NCI-H1092 treated with DMSO at 0.1 percent for 48 hours (cell line): ENCODE measurements at regions not wholly inside any gene's neighbourhood (a gene's known extent, or its start where the extent isn't known, plus 50 kb on each side); places are given as distances from the start of the nearest gene placed in this dataset.
"Not testable (repeated sequence)": the region's sequence is repeated elsewhere in the genome, so short reads cannot be mapped to it uniquely, and the experiment has no call there.

ENCODE experiments used
- DNase-seq: peaks from one replicate; lab custom pipeline; 2025; lab: John Stamatoyannopoulos, UW

DNA sequence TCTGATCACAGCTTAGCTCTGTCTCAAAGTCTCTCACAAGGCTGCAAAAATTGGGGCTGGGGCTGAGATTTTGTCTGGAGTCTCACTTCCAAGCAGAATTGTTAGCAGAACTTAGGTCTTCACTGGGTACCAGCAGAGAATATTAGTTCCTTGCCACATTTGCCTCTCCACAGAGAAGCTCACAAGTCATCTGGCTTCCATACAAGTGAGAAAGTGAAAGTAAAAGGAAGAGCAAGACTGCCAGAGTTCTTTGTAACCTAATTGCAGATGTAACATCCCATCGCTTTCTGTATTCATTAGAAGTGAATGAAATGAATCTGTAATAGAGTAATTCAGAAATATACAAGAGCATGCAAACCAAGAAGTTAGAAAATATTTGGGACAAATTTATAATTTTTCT, 624.1 kb upstream of the GNPDA2 start:
- no peak for DNase-seq

DNA sequence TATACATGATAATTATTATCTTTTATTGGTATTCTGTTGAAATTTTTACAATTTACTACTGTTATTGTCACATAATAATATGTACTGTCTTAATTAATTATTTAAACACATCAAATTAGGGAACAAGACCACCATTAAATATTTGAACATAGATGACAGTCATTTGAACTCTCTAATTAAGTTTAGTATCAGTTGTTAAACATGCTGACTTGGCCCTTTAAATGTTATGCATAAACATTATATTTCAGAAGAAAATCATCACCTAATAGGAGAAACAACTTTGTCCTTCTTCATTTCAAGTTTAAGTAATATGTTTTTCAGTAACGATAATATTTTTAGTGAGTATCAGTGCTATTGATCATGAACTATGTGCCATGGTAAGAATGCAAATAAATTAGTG, 623.5 kb upstream of the GNPDA2 start:
- DNase-seq: no peak

DNA sequence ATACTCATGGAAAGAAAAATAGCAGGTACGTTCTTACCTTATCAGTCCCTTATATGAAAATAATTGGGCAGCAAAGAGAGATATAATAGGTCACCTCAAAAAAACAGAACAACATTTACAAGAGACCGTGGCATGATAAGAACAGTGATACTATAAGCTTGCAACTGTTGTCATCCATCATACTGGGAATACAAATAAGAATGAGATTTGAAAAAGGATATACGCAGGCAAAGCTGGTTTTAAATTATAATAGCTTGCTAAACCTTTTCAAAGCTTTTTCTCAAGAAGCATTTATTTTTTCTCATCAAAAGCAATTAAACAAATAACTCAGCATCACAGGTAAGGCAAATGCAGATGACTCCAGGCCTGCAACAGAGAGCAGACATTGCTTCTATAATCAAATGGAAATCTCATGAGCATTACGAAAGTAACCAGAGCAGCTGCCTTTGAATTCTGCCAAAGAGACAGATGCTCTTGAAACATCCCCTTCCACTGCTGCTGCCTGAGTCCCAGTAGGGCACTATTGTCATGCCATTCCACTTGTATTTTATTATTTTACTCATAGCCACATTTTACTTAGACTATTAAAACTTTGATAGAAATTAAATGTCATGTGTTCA, 620.6 kb upstream of the GNPDA2 start:
- DNase-seq: no peak

DNA sequence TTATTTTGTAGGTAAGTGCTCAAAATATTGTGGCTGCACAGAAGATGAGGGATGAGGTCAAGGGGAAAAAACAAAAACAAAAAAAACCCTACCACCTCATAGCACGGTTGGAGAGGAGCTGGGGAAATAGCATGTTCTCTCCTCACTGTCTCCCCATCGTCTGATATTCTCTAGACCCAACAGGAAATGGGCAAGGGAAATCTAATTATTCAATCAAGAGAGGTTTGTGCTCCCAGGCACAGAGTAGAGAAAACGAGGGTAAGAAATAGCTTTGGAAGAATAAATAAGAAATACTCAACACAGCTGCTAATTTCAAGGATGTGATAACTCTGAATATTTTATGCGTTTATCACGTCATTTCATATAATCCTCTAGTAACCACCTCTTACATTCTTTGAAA, 619.2 kb upstream of the GNPDA2 start:
- DNase-seq: no peak

DNA sequence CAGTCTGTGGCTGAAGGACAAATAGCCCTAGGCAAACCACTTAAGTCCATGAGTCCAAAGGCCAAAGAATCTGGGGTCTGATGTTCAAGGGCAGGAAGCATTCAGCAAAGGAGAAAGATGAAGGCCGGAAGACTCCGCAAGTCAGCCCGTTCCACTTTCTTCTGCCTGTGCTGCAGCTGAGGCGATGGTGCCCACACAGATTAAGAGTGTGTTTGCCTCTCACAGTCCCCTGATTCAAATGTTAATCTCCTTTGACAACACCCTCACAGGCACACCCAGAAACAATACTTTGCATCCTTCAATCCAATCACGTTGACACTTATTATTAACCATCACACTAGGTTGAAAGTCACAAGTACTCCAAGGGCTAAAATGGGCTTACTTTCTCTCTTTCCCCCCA, 605.4 kb upstream of the GNPDA2 start:
- no peak for DNase-seq

DNA sequence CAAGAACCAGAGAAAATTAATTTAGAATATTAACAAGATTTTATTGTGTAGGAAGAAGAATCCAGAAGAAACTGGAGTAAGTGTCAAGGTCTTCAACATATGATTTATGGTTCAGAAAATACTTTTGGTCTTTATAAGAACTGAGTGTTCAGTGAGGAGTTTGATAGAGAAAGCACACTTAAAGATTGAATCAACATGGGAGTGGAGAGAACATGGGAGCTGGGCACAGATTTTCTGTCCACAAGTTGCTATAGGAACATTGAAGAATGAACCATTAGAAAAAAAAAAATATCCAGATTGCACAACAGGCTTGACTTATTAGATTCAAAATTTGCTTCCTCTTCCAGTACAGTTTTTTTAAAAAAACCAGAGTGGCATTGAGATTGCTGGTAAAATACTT, 601.2 kb upstream of the GNPDA2 start:
- DNase-seq: no peak

DNA sequence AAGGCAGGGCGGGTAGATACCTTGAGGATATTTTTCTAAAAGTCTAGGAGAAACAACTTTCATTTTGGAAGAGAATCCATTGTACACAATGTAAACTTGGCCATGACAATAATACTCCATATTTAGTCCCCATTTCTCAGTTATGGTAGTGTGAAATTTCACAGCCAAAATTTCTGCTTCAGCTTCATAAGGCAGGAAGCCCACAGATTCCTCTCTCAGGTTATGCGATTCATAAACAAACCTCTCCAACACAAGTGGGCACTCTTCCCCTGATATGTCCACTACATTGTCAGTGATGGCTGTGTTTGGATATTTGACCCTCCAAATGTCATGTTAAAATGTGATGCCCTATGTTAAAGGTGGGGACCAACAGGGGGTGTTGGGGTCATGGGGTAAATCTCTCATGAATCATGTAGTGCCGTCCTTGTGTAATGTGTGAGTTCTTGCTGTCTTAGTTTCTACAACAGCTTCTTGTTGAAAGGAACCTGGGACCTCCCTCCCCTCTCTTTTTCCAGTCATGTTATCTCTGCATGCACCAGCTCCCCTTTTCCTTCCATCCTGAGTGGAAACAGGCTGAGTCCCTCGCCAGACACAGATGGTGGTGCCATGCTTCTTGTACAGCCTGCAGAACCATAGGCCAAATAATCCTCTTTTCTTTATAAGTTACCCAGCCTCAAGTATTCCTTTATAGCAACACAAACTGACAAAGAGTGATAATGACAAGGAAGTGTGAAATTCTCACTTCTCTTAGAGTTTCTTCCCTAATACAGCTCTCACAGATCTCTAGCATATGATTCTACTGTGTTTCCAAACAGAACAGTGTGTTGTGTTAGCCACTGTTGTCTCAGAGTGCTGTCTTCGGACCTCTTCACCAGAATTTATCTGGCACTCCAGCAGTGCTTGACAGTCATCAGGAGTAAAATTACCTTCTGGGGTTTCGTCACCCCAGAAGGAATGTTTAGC, 598.4 kb upstream of the GNPDA2 start:
- DNase-seq: no peak

DNA sequence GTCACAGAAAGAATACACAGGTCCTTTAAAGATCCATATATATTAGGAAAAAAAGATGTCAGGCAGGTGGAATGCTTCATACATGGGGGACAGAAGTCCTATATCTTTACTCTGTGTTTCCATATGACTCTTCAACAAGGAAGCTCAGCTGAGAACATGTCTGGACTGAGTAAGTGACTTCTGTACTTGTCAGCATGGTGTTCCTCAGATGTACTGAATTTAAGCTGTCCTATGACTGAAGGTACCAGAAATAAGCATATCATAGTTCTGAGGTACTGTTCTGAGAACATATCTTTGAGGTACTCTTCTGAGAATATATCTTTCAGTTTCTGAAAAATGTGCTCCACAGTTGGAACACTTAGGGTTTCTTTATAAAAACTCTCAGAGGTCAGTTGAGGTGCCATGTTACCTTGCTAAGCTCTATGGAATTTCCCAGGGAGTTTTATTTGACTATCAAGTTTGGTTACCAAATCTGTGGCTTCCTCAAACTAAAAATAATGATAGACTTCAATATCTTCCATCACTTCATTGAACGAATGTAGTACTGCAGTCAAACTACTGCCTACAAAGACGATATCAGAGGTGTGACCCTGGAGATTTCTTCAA, 597.2 kb upstream of the GNPDA2 start:
- DNase-seq: no peak

DNA sequence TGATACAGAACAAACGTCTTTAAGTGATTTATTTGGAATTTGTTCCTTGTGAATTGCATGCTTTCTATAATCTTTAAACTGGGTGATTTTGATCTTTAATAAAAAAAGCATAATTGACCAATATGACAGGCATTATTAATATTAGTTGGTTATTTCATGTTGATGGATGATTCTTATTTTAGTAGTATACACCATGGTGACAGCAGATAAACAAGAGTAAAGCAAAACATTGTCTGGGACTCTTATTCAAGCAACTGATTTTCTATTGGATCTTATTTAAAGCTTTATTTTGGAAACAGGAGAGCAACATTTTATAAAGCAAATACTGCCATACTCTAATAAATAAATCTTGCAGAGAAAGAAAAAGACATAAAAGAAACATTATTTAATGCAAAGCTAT, 591.4 kb upstream of the GNPDA2 start:
- DNase-seq: no peak

DNA sequence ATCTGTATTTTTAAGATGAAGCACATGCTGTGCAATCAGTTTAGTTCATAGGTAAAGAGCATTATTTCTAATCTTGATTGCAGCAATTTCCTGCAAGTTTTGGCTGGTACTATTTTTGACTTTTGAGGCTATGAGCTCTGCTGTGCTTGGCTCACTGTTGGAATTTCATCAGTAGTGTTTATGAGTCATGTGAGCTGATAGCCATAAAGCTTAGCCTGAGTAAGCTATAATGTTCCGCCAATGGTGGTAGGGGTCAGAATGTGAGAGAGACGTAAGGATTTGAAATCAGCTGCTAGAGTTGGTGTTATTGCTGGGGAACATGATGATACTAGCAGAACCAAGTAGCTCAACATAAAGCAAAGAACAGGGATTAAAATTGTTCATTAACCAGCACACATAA, 590.9 kb upstream of the GNPDA2 start:
- no peak for DNase-seq

DNA sequence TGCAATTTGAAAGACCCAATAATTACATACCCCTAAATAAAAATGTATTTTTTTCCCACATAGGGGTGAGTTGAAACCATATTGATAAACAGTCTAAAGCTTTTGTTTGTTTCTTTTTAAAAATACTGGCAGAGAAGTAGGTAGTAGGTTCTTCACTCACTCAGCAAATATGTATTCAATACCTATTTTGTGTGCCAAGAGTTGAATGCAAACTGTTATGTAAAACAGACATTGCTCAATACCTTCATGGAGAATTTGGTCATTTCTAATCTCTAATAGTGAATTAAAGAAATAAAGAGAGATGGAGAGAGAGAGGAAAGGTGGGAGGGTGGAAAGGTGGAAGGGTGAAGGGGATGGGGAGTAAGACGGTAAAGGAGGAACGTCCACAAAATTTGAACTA, 589.9 kb upstream of the GNPDA2 start:
- no peak for DNase-seq

DNA sequence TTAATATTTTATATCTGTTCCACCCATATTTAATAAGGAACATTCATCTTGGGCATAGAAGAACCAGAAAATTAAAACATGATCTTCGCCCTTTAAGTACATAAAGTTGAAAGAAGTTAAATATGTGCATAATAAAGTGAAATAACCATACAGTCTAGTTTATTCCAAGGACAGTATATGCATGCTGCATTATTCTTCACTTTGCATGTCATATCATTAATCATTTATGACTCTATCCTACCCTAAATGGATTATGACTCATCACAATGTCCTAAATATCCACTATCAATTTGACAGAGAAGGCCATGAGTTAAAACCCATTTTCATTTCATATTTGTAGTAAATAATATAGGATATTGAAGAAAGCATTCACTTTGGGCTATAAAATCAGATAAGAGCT, 576.5 kb upstream of the GNPDA2 start:
- no peak for DNase-seq

DNA sequence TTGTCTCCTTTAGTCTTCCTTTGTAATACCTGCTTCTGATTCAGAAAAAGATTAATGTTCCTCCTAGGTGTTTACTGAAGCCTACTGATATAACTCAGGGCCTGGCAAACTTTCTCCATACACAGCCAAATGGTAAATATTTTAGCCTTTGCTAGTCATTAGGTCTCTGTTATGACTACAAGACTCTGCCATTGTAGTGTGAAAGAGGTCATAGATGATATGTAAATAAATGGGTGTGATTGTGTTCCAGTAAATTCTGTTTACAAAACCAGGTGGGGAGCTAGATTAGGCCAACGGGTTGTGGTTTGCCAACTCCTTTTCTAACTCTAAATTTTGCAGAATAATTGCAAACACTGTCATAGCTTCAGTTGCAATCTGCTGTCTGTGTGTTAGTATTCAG, 568.1 kb upstream of the GNPDA2 start:
- DNase-seq: no peak

DNA sequence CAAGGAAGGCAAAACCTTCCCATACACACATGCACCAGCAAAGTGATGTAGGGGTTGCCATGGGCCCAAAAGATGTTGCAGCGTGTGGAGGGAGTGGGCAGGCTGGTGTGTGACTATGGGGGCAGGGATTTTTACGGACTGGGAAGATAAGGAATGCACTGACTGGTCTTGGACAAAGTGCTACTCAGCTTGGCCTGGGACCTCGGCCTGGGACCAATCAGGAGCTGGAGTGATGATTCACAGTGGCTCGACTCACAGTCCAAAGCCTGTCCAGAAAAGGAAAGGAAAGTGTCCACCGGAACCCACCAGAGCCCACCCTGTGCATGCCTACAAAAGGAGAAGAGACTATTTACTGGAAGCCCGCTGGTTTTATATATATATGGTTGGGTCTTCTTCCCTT, 567.0 kb upstream of the GNPDA2 start:
- no peak for DNase-seq

DNA sequence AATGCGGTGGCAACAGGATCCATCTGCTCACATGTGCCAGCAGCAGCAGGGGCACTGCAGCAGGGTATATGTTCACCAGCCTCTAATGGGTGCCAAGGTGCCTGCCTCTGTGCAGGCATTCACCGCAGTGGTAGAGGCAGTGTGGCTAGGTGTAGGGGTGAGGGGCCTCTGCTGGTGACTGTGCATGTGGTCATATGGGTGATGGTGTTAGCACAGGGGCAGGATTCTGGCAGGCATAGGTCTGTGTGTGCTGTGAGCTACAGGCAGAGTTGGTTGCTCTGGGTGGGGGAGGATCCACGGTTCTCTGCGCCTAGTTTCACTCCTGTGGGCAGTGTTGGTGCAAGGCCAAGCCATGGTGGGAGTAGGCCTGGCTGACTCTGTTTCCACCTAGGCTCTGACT, 566.5 kb upstream of the GNPDA2 start:
- no peak for DNase-seq

DNA sequence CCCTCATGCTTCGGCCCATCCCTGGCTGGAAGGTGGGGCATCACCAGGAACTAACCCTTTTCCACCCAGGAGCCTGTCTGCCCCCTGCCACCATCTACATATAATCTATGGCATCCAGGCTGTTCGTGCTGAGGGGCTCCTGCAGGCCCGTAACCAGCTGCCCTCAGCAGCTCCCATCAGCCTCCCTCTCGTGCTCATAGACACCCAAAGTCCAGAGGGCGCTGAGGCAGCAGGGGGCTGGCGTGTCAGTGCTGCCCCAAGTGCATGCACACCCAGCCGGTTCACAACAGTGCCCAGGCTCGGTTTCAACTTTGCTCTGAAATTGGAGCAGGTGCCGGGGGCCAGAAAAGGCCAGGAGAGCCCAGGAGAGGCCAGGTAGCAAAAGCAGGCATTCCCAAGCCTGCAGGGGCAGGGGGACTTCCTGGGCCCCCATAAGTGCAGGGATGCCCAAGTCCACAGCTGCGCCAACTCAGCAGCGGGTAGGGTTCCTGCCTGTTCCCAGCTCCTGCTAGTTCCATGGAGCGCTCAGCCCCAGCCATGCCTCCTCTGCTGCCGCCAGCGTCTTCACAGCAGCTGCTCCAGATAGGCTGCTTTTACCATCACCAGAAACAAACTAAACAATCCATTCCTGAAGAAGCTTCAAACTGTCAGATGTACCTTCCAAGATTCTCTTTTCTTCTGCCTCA, 558.2 kb upstream of the GNPDA2 start:
- DNase-seq: no peak

DNA sequence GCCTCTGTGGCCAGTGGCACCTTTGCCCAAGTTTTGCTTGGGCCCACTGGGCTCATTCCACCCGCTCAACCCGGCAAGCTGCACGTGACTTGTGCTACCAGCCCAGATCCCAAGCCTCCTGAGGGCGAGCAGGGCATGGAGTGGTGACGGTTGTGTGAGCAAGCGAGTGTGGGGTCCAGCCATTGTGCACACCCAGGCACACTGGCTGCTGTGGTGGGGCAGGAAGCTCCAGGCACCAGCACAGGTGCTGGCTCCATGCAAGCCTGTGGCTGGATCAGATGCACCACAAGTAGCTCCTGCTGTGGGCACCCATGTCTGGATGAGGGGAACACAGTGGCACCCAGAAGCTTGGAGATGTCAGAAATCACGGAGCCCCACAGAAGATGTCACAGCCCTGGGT, 557.0 kb upstream of the GNPDA2 start:
- no peak for DNase-seq

DNA sequence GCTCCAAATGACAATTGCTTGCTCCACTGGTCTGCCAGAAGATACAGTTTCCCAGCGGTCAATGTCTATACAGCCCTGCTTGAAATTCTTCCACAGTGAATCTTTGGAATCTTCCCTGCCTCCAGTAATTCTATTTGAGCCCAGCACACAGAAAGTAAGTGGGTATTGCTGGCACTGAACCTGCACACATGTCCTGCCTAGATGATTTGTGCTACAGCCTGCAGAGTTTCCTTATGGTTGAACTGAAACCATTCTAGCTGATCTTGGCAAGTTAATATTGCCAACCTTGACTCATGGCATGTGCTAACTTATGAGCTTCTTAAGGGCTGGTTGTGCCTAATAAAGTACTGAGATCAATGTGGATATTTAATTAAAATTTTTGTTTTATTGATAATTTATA, 553.8 kb upstream of the GNPDA2 start:
- DNase-seq: no peak

DNA sequence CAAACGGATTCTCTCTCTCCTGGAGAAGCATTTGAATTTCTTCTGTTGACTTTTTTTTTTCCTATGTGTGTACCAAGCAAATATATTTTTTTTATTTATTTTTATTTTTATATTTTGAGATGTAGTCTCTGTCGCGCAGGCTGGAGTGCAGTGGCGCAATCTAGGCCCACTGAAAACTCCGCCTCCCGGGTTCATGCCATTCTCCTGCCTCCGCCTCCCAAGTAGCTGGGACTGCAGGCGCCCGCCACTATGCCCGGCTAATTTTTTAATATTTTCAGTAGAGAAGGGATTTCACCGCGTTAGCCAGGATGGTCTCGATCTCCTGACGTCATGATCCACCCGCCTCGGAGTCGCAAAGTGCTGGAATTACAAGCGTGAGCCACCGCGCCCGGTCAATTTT, 549.5 kb upstream of the GNPDA2 start:
- no peak for DNase-seq

DNA sequence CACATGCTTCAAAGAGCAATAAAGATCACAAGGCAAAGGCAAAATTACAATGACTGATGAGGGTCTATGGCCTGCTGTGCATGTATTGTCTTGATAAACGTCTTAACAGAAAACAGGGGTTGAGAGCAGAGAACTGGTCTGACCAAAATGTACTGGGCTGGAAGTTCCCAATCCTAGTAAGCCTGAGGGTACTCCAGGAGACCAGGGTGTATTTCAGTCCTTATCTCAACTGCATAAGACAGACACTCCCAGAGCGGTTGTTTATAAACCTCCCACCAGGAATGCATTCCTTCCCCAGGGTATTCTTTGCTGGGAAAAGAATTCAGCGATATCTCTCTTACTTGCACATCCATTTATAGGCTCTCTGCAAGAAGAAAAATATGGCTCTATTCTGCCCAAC, 521.8 kb upstream of the GNPDA2 start:
- DNase-seq: not testable (repeated sequence)

DNA sequence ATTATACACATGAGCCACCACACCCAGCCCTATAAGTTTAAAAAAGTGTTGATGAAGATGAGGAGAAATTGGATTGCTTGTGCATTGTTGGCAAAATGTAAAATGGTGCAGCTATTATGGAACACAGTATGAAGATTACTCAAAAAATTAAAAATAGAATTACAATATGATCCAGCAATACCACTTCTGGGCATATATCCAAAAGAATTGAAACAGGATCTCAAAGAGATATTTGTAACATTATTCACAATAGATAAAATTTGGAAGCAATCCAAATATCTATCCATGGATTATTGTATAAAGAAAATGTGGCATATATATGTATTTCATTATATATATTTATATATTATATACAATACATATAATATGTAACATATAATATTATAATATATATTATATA, 515.6 kb upstream of the GNPDA2 start:
- no peak for DNase-seq

DNA sequence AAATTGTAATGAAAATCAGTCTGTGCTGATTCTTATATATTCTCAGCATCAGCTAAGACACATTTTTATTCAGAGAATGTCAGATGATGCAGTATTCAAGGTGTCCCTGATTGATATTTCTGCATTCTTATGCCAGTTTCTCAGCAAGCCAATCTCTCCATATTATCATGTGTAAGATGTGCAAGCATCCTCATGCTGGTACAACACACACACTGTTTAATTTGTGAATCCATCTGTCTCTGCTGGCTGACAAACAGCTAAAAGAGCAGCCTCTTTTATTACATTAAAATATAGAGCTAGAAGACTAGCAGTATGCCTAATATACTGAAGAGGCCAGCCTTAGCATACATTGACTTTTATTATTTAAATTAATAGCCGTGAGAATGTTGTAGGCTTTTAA, 502.9 kb upstream of the GNPDA2 start:
- DNase-seq: no peak
